Stimulated activated naive B cell treated with anti-CD40 and anti-IgM and Interleukin-4, amounts not matched to agents 10 μg/mL and 1 μg/mL and 100 μg/mL, for 72 hours (primary cell): ENCODE measurements at regions not wholly inside any gene's neighbourhood (a gene's known extent, or its start where the extent isn't known, plus 50 kb on each side); places are given as distances from the start of the nearest gene placed in this dataset.
"Not testable (repeated sequence)": the region's sequence is repeated elsewhere in the genome, so short reads cannot be mapped to it uniquely, and the experiment has no call there.

ENCODE experiments used
- ATAC-seq, 2 donors: fragments of 150-1000 bp; cut with Tn5 transposase; replicated peaks; 2 replicates each; pipeline ENCODE4 v1.10.0; 2021; ENCODE audit warnings: moderate library complexity in 1 of 2
- DNase-seq: peaks from one replicate; pipeline ENCODE4 v3.0.0; 2021
- H3K27ac Mint-ChIP-seq: one replicate; pipeline ENCODE4 v1.8.0; 2022; ENCODE audit warnings: mild to moderate bottlenecking, mixed read lengths
- H3K27me3 Mint-ChIP-seq, 2 donors: one replicate each; pipeline ENCODE4 v1.8.0; 2022; ENCODE audit warnings: mixed read lengths in 2 of 2
- H3K36me3 Mint-ChIP-seq, 2 donors: one replicate each; pipeline ENCODE4 v1.8.0; 2022; ENCODE audit warnings: mixed read lengths in 2 of 2, mild to moderate bottlenecking in 1 of 2
- H3K4me1 Mint-ChIP-seq, 2 donors: one replicate each; pipeline ENCODE4 v1.8.0; 2022; ENCODE audit warnings: mixed read lengths in 2 of 2, mild to moderate bottlenecking in 1 of 2
- H3K4me3 Mint-ChIP-seq, 2 donors: one replicate each; pipeline ENCODE4 v1.8.0; 2022; ENCODE audit warnings: mild to moderate bottlenecking in 2 of 2, mixed read lengths in 2 of 2, moderate library complexity in 1 of 2
- H3K9me3 Mint-ChIP-seq, 2 donors: one replicate each; pipeline ENCODE4 v1.8.0; 2022; ENCODE audit warnings: mixed read lengths in 2 of 2, mild to moderate bottlenecking in 1 of 2

DNA sequence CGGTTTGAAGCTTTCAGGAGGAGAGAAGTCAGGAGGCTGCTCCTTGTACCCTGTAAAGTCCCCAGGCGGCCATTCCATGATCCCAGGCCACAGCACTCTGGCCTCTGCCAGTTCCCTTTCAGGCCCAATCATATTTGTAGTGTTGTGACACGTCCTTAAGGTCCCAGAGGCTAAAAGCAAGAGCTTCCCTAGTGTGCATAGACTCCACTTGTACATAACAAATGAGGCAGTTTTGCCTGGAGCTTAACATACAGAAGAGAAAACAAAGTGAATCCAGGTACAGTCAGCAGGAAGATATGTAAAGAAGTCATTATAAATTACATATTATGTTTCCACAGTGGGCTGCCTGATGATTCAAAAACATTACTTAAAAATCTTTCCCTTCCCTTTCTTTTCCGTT is 81.1 kb upstream of the RPH3A start:
- Mint-ChIP-seq H3K4me3 (no peak overlapping the region), H3K4me1 (peaks cover 0 to 1% of the 10 kb centered on the region in 2 donors), H3K36me3 (peaks cover 0 to 1% of the 10 kb centered on the region in 2 donors), H3K9me3 (peaks cover 4 to 5% of the 10 kb centered on the region in 2 donors), H3K27me3 (peaks cover 15 to 16% of the 10 kb centered on the region in 2 donors), H3K27ac (no peak overlapping the region)
- DNase-seq: no peak
- ATAC-seq: no peak

DNA sequence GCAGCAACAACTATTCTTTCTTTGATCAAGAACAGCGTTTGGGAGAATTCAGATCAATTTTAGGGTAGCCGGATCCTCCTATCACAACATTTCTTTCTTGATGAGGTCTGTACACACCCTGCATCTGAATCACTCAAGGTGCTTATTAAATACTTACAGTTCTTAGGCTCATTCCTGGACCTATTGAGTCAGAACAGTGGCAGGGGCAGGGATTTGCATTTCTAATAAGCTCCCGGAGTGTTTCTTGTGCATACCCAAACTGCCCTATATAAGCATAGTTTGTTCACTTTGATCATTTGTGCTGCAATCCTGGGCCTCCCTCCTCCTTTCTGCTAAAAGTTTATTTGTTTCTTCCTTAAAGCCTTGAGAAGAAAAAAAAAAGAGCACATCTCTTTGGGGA is 80.5 kb upstream of the RPH3A start:
- peaks cover 16% of the 10 kb centered on the region in 2 donors for H3K27me3 Mint-ChIP-seq
- ATAC-seq: no peak
- no peak overlapping the region for H3K27ac Mint-ChIP-seq
- no peak overlapping the region for H3K4me3 Mint-ChIP-seq
- H3K9me3 Mint-ChIP-seq: peaks cover 4 to 5% of the 10 kb centered on the region in 2 donors
- peaks cover 0 to 1% of the 10 kb centered on the region in 2 donors for H3K36me3 Mint-ChIP-seq
- H3K4me1 Mint-ChIP-seq: peaks cover 0 to 1% of the 10 kb centered on the region in 2 donors
- no peak for DNase-seq

- DNase-seq (no peak), ATAC-seq (no peak)
- H3K4me3 Mint-ChIP-seq: no peak overlapping the region
- peaks cover 0 to 1% of the 10 kb centered on the region in 2 donors for H3K4me1 Mint-ChIP-seq
- peaks cover 19 to 20% of the 10 kb centered on the region in 2 donors for H3K27me3 Mint-ChIP-seq
- H3K27ac Mint-ChIP-seq: no peak overlapping the region
- H3K36me3 Mint-ChIP-seq: peaks cover 0 to 1% of the 10 kb centered on the region in 2 donors
- H3K9me3 Mint-ChIP-seq: peaks cover 5 to 6% of the 10 kb centered on the region in 2 donors
Observed at GRCh38 chr12:112711507-112711906, 80.0 kb upstream of the RPH3A start.

DNA sequence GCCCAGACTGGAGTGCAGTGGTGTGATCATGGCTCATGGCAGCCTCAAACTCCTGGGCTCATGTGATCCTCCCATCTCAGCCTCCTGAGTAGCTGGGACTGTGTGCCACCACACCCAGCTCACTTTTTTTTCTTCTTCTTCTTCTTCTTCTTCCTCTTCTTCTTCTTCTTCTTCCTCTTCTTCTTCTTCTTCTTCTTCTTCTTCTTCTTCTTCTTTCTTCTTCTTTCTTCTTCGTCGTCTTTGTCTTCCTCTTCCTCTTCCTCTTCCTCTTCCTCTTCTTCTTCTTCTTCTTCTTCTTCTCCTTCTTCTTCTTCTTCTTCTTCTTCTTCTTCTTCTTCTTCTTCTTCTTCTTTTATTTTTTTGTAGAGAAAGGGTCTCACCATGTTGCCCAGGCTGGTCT is 78.8 kb upstream of the RPH3A start:
- ATAC-seq, H3K36me3 Mint-ChIP-seq, H3K27ac Mint-ChIP-seq, H3K4me3 Mint-ChIP-seq, H3K9me3 Mint-ChIP-seq, DNase-seq, H3K4me1 Mint-ChIP-seq: not testable (repeated sequence)
- peaks cover 14 to 25% of the 10 kb centered on the region in 2 donors for H3K27me3 Mint-ChIP-seq

DNA sequence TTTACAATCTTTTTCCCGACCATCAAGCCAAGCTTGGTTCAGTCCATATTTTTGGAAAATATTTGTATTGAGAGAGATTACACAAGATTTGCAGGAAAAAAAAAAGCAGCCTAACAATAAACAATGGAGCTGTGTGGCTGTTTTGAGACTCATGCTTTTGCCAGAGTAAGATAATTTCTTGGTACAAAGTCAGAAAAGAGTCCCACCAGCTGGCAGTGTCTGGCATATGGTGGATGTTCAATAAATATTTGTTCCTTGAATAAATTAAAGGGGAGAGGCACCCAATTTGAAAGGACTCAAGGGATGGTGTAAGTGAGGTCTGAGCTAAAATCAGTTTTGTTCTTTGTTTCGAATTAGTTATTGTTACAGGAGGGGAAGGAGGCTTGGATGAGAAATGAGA is 78.1 kb upstream of the RPH3A start:
- Mint-ChIP-seq H3K4me1 (peaks cover 0 to 1% of the 10 kb centered on the region in 2 donors), H3K4me3 (no peak overlapping the region), H3K36me3 (peaks cover 0 to 1% of the 10 kb centered on the region in 2 donors), H3K9me3 (peaks cover 2 to 5% of the 10 kb centered on the region in 2 donors), H3K27me3 (peaks cover 9 to 18% of the 10 kb centered on the region in 2 donors), H3K27ac (no peak overlapping the region)
- ATAC-seq: no peak
- DNase-seq: no peak

DNA sequence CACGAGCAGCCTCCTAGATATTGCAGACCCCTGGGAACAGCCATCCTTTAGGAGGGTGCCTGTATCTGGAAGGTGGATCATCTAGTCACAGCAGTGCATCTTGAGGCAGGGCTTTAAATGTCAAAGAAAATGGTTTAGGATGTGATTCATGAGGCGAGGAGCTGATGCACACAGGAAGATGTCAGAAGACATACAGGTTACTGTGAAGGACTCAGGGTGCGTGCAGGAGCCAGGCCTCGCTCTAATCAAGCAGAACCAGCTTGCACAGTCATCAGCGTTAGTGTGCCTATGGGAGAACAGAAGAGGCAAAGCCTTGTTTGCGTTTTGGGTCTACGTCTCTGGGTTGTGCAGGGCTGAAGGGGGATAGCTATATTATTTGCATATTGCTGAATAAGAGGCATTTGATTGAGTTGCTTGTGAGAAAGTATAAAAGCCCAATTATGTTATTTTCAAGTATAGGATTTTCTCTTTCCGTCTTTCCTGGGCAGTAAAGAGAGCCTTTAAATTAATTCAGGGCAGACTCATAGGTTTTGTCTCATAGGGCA is 77.3 kb upstream of the RPH3A start:
- no peak for DNase-seq
- peaks cover 2 to 5% of the 10 kb centered on the region in 2 donors for H3K9me3 Mint-ChIP-seq
- no peak for ATAC-seq
- H3K36me3 Mint-ChIP-seq: peaks cover 0 to 1% of the 10 kb centered on the region in 2 donors
- no peak overlapping the region for H3K27ac Mint-ChIP-seq
- no peak overlapping the region for H3K4me3 Mint-ChIP-seq
- H3K4me1 Mint-ChIP-seq: peaks cover 0 to 1% of the 10 kb centered on the region in 2 donors
- H3K27me3 Mint-ChIP-seq: peaks cover 9 to 17% of the 10 kb centered on the region in 2 donors

GRCh38 chr12:112716099-112717093 is 75.2 kb upstream of the RPH3A start:
- ATAC-seq: peak; percentile 74 to 89
- Mint-ChIP-seq H3K4me3 (no peak overlapping the region), H3K4me1 (peaks cover 0 to 1% of the 10 kb centered on the region in 2 donors), H3K27ac (no peak overlapping the region), H3K27me3 (peaks cover 4 to 22% of the 10 kb centered on the region in 2 donors), H3K9me3 (peaks cover 2 to 5% of the 10 kb centered on the region in 2 donors), H3K36me3 (peaks cover 0 to 1% of the 10 kb centered on the region in 2 donors)
- peak; percentile 8 for DNase-seq

DNA sequence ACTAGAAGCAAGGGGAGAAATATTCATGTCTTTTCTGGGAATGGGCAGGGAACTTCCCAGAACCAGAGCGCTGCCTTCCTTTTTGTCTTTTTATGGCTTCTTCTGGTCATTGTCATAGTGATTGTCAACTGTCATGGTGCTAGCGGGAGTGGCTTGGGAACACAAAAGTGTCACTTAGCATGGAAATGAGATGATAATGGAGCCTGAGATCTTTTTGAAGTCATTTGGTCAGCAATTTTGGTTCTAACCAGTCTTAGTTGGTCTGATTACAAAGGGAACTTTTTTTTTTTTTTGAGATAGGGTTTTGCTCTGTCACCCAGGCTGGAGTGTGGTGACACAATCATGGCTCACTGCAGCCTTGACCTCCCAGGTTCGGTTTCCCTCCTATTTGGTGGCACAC is 62.7 kb upstream of the RPH3A start:
- peaks cover 0 to 2% of the 10 kb centered on the region in 2 donors for H3K9me3 Mint-ChIP-seq
- ATAC-seq (no peak), DNase-seq (no peak)
- H3K4me1 Mint-ChIP-seq: no peaks in the 10 kb centered on the region
- no peaks in the 10 kb centered on the region for H3K36me3 Mint-ChIP-seq
- no peak overlapping the region for H3K27ac Mint-ChIP-seq
- H3K4me3 Mint-ChIP-seq: no peak overlapping the region
- H3K27me3 Mint-ChIP-seq: peaks cover 9 to 22% of the 10 kb centered on the region in 2 donors

DNA sequence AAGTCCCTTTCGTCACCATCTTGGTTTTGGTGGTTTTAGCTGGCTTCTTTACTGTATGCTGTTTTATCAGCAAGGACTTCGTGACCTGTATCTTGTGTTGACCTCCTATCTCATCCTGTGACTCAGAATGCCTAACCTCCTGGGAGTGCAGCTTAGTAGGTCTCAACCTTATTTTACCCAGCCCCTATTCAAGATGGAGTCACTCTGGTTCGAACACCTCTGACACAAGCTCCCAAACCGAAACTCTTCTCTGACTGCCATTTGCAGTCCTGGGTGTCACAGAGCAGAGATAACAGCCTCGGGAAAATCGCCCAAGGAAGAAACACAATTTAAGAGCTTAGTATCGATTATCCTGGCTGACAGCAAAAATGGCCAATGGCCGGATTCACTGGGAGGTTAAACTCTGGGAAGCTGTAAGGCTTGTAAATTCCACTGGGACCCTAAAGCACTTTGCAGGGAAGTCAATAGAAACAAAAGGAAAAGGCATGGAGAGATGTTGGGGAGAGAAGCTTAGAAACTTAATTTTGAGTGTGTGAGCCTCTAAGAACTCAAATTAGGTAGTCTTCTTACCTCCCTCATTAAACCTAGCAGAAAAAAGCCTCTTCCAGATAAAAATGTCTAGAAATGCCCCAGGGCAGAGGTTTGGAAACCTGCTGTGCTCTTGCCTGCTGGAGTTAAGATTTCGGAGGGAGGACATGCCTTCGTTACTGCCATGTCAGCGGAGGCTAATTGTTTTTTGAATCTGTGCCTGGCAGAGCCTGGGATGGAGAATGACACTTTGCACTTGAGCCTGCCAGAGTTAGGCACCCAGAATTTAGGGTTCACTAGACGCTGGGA is 56.5 kb upstream of the RPH3A start:
- H3K27ac Mint-ChIP-seq: no peak overlapping the region
- no peak overlapping the region for H3K4me3 Mint-ChIP-seq

GRCh38 chr12:112738531-112738930 is 53.0 kb upstream of the RPH3A start:
- Mint-ChIP-seq H3K4me1 (no peaks in the 10 kb centered on the region), H3K27ac (no peak overlapping the region), H3K9me3 (no peaks in the 10 kb centered on the region), H3K36me3 (no peaks in the 10 kb centered on the region), H3K27me3 (peaks cover 15 to 30% of the 10 kb centered on the region in 2 donors), H3K4me3 (no peak overlapping the region)
- ATAC-seq (no peak), DNase-seq (no peak)

More for the DNA sequence above, 56.5 kb upstream of the RPH3A start:
- no peaks in the 10 kb centered on the region for H3K36me3 Mint-ChIP-seq
- peaks cover 6 to 16% of the 10 kb centered on the region in 2 donors for H3K27me3 Mint-ChIP-seq
- ATAC-seq (no peak), DNase-seq (no peak)
- H3K4me1 Mint-ChIP-seq: no peaks in the 10 kb centered on the region
- no peaks in the 10 kb centered on the region for H3K9me3 Mint-ChIP-seq

GRCh38 chr12:112740387-112740934 is 51.1 kb upstream of the RPH3A start:
- Mint-ChIP-seq H3K27me3 (peaks cover 26 to 34% of the 10 kb centered on the region in 2 donors), H3K4me3 (no peak overlapping the region)

DNA sequence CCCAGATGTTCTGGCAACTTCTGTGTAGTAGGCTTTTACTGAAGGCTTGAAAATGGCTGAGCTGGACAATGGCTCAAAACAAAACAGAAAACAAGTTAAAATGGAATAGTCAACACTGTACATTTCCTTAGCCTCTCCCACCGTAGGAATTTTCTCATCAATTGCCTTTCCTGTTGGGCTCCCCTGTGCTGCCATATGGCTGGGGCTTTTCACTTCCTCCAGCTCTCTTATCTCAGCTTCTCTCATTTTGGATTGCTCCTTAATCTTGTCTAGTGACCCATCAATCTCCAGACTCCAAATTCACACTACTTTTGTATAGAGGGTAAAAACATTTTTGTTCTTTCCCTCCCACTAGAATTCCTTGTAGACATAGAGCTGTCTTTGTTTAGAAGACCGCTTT is 50.4 kb upstream of the RPH3A start:
- DNase-seq: no peak
- no peaks in the 10 kb centered on the region for H3K9me3 Mint-ChIP-seq
- H3K4me1 Mint-ChIP-seq: no peaks in the 10 kb centered on the region
- H3K27me3 Mint-ChIP-seq: peaks cover 20 to 32% of the 10 kb centered on the region in 2 donors
- H3K27ac Mint-ChIP-seq: no peak overlapping the region
- H3K36me3 Mint-ChIP-seq: no peaks in the 10 kb centered on the region
- no peak overlapping the region for H3K4me3 Mint-ChIP-seq
- ATAC-seq: no peak

More at GRCh38 chr12:112740387-112740934, 51.1 kb upstream of the RPH3A start:
- no peaks in the 10 kb centered on the region for H3K4me1 Mint-ChIP-seq
- no peak for DNase-seq
- H3K36me3 Mint-ChIP-seq: no peaks in the 10 kb centered on the region
- H3K9me3 Mint-ChIP-seq: no peaks in the 10 kb centered on the region
- no peak overlapping the region for H3K27ac Mint-ChIP-seq
- ATAC-seq: no peak
